Activated naive CD4-positive, alpha-beta T cell treated with Interleukin-2 at 50 U/mL for 16 hours (primary cell): ENCODE measurements at regions not wholly inside any gene's neighbourhood (a gene's known extent, or its start where the extent isn't known, plus 50 kb on each side); places are given as distances from the start of the nearest gene placed in this dataset.
"Not testable (repeated sequence)": the region's sequence is repeated elsewhere in the genome, so short reads cannot be mapped to it uniquely, and the experiment has no call there.

Experiments
- DNase-seq: peaks from one replicate; pipeline ENCODE4 v3.0.0-alpha.2; 2020

- no peak for DNase-seq
Measured at GRCh38 chr13:70756088-70756487, 647.8 kb upstream of the KLHL1 start.

- DNase-seq = no peak
Measured at GRCh38 chr13:70755456-70755855, 647.2 kb upstream of the KLHL1 start.

GRCh38 chr13:70747262-70747661, 639.0 kb upstream of the KLHL1 start:
- DNase-seq = no peak

DNA sequence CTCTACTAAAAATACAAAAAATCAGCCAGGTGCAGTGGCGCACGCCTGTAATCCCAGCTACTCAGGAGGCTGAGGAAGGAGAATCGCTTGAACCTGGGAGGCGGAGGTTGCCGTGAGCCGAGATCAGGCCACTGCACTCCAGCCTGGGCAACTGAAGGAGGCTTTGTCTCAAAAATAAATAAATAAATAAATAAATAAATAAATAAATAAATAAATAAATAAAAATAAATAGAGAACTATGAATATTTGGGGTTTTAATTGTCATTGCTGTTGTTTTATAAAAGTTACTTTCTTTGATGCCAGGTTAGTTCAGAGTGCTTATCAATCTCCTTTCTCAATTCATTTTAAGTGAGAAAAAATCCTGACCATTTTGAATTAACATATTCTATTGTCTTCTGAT, 638.2 kb upstream of the KLHL1 start:
- DNase-seq = not testable (repeated sequence)

DNA sequence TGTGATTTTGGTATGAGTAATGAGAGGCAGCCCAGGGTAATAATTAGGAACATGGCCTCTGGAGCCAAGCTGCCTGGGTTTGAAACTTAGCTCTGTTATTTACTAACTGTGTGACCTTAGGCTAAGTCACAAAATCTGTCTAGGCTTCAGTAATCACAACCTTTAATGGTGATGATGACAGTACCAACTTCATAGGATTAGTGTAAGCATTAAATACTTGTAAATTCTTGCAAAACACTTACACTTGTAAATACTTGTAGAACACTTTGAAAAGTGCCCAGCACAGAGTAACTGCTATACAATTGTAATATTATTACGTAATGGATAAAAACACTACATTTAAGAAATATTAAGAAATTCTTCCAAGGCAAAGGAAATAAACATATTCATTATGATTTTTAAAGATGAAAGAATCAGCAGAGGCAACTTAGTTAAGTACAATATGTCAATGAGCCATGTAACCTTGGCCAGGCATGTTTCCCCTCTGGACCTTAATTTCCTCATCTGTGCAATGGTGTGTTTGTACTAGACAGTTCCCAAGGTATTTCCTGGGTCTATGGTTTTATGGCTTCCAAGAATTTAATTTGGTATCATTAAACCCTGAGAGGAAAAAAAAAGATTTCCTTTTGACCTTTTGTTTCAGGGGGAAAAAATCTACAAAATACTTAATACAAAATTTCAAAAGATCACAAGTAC, 628.5 kb upstream of the KLHL1 start:
- no peak for DNase-seq

DNA sequence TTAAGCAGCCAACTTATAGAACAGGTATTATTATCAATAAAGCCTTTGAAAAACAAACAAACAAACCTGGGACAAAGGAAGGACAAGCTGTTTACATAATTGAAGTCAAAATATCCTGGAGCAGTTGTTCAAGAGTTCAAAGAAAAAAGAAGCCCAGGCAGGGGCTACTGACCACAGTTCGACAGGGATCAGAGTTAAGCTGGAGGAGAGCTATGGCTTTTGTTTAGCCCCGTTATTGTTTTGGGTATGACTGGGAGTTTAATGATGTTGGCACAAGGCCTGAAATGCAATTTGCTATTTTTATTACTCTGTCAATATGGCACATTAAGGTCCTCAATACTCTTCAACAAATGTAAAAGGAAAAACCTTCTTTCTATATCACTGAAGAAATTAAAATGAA, 624.4 kb upstream of the KLHL1 start:
- no peak for DNase-seq

- no peak for DNase-seq
Measured at GRCh38 chr13:70729369-70729768, 621.1 kb upstream of the KLHL1 start.

DNA sequence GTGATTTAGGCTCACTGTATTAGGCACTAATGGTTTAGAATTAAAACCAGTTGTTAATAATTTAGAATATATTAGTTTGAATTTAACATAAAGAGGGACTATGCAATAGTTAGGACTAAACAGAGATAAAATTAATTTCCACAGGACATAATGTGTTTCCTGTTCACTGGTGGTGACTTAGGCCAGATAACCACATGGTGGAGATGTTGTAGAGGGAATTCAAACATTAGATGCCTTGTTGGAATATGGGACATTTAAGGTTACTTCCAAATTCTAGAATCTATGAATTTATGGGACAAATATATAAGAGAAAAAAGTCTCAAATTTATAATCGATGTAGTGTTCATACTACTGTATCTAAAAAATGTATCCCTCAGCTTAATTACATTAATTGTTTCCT, 615.5 kb upstream of the KLHL1 start:
- no peak for DNase-seq

DNA sequence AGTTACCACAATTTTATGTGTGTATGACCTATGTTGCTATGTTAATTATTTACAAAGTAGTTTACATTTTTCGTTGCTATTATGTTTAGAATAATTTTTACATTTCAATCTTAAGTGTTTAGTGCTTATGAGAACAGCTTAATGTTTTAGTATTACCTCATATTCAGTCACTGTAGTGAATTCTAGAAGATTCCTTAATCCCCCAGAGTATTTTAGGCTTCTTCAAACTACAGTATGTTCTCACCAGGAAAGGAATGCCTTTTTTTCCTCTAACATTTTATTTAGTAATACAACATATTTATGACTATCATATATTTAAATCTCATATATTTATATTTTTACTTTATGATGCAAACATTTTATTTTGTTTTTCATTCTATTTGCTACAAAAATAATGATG, 612.1 kb upstream of the KLHL1 start:
- DNase-seq = no peak

DNA sequence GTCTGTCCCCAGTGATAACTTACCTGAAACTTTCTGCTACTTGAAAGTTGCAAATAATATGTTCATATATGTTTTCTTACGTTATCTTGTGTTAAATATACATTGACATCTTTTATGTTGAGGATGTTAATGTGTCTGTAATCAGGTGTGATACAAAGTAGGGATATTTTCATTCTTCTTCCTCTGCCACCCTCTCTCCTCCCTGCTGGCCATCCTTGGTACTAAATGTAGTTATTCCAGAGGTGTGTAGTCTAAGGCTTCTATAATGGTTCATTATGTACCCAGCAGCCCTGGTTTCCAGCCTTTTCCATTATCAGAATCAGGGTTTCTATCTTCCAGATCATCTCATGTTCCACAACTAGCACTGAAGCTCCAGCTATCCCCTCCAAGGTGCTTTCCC, 606.7 kb upstream of the KLHL1 start:
- no peak for DNase-seq

DNA sequence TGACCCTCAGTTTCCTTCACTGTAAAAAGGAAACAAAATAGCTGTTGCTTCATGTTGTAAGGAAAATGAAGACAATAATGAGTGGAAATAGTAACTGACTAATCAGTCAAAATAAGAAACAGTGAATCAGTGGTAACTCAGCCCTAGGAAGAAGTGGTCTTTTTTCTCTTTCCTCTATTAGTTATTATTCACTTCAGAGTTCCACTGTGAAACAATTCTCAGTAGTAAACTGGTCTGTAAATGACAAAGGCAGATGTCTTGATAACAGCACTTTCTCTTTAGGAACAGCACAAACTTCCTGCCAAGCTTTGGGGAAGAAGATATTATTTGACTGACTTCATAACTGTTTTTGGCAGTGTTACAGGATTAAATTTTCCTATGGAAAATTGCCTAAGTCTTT, 600.5 kb upstream of the KLHL1 start:
- DNase-seq = no peak

DNA sequence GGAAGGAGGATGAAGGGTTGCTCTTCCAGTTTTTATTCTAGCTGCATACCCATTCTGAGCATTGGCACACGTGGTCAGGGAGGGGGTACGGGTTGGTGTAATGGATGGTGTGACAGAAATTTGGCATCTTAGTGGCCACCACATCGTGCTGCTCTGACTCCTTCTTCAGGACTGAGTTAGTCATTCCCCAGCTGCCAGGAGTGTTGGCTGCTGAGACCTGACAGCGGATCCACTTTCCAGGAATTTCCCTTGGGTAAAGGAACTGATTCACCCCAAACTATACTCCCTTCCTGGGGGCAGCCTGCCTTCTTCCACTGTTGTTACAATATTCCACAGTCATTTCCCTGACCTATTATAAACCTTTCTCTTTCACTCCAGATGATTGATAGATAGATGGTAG, 595.5 kb upstream of the KLHL1 start:
- DNase-seq = no peak

- DNase-seq = no peak
Measured at GRCh38 chr13:70694996-70695715, 586.9 kb upstream of the KLHL1 start.

- no peak for DNase-seq
Measured at GRCh38 chr13:70668983-70669382, 560.7 kb upstream of the KLHL1 start.

DNA sequence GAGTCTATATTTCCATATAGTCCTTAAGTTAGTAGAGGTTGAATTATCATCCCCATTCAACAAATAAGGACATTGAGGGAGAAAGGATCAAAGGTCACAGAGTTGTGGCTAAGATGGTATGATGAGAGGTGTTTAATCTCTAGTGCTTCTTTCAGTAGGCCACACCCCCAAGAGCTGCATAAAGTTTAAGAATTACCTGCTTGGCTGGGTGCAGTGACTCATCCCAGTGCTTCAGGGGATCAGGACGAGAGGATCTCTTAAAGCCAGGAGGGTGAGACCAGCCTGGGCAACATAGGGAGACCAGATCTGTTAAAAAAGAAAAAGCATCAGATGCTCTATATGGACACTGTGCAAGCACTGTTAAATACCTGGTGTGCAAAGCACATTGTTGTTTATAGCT, 560.0 kb upstream of the KLHL1 start:
- DNase-seq = no peak

GRCh38 chr13:70666883-70667556, 558.8 kb upstream of the KLHL1 start:
- DNase-seq = no peak

DNA sequence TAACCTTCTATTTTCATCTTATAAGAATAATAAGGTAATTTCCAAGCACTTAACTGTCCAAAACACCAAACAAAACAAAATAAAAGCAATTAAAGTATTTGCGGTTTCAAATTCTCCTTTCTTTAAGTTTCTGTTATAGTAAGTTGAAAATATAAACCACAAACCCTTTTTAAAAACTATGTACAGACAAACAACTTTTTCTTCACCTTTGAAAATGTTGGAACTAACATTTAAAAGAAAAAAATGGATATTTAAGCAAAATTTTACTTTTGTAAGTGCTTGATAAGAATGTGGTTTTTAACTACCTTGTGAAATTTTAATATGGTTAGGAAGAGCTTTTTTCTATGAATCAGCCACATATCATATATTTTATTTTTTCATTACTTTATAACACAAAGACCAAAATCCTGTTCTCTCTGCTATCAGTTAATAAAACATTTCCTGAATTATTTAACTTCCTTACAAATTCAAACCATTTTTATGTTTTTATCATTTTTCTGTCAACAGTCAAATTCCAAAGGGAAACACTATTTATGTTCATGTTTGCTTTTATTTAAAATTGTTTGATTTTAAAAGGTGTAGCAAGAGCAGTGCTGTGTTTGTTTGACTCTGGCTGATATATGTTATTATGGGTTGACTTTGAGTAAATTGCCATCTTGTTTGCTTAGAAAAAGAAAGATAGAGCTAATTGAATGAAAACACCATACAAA, 554.1 kb upstream of the KLHL1 start:
- no peak for DNase-seq

GRCh38 chr13:70644052-70644451, 535.8 kb upstream of the KLHL1 start:
- no peak for DNase-seq

- no peak for DNase-seq
Measured at GRCh38 chr13:70634893-70635292, 526.6 kb upstream of the KLHL1 start.

GRCh38 chr13:70630247-70630646, 522.0 kb upstream of the KLHL1 start:
- no peak for DNase-seq

DNA sequence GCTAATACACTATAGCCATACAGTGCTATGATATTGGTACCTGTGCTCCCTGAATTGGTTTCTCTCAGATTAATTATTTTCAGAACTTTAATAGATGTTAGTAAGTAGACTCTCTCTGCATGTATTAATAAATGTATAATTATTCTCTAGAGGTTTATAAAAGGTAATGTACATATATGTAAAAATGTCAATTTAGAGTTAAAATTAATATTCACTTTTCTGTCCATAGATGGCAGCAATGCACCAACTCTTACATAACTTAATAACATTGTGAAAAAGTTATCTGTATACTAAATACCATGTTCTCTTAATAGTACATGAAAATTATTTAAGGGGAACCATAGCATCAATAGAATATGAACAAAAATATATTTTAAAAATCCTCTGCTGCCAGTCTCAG, 515.0 kb upstream of the KLHL1 start:
- no peak for DNase-seq

DNA sequence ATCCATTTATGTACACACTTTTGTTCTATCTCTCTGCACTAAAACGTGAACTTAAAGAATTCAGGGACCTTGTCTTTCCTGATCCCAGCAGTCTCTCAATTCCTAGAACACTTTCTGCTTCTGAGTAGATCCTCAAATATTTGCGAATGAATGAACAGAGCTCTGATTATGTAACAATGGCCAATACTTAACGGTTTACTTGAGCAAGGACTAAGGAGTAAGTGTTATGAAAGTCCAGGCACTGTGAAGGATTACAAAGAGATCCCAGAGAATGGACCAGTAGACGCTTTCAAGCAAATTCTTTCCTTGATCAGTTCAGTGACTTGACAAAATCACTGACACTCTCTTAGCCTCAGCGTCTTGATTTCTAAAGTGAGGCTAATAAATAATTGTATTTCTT, 514.5 kb upstream of the KLHL1 start:
- no peak for DNase-seq

DNA sequence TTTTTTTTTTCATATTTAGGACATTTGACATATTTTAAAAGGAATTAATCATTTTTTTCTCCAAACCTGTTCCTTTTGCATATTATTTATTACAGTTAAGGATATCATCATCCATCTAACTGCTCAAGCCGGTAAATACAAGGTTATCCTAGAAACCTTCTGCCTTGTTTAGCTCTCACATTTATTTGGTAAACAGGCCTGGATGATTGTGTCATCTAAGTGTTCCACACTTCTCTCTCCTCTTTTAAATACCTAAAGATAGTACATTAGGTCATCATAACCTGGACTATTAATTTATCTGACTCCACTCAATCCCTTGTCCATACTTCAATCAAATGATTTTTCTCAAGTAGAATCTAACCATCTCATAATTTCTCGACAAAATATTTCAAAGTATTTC, 511.7 kb upstream of the KLHL1 start:
- DNase-seq = no peak

DNA sequence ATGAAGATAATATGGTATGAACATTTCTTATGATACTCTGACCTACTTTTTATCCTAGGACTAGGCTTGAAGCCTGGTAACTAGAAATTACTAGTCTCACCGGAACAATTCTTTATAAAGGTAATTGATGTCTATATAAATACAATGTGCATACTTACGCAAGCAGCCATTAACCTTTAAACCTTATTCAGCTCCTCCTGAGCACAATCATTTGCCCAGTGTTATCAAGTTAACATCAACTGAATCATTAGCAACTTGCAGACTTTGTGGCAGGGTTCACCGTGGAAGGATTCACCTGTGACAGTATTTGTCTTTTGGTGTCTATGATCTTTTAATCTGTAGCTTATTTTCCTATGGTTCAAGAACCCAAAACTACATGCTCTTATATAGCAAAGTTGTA, 508.6 kb upstream of the KLHL1 start:
- DNase-seq = no peak
